ENCODE measurements at regions not wholly inside any gene's neighbourhood (a gene's known extent, or its start where the extent isn't known, plus 50 kb on each side); places are given as distances from the start of the nearest gene placed in this dataset.

DNA sequence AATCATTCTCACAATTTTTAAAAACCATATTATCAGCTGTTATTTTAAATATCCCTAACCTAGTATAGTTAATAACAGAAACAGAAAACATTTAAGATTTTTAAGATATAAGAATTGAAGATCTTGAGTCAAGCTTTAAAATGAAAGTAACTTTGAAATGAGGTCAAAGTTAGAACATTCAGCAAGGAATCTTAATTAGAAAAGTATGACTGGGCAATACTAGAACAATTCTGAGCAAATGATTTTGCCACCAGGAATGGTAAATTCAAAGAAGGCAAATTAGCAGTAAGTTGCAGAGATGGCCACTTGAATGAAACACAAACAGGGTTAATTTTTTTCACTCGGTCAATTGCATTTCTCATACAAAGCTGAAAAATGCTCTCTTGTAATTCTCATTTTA lies 117.9 kb downstream of the NXNL2 start:
- H4K20me1 ChIP-seq (ENCODE audit: low read depth, low read length) = no peaks in the 10 kb centered on the region
- H3K27ac ChIP-seq (ENCODE audit: low read depth, low read length) = no peak overlapping the region
- H3K27me3 ChIP-seq (ENCODE audit: low read length) = no peaks in the 10 kb centered on the region
- TF ChIP-seq, protein P1, sequence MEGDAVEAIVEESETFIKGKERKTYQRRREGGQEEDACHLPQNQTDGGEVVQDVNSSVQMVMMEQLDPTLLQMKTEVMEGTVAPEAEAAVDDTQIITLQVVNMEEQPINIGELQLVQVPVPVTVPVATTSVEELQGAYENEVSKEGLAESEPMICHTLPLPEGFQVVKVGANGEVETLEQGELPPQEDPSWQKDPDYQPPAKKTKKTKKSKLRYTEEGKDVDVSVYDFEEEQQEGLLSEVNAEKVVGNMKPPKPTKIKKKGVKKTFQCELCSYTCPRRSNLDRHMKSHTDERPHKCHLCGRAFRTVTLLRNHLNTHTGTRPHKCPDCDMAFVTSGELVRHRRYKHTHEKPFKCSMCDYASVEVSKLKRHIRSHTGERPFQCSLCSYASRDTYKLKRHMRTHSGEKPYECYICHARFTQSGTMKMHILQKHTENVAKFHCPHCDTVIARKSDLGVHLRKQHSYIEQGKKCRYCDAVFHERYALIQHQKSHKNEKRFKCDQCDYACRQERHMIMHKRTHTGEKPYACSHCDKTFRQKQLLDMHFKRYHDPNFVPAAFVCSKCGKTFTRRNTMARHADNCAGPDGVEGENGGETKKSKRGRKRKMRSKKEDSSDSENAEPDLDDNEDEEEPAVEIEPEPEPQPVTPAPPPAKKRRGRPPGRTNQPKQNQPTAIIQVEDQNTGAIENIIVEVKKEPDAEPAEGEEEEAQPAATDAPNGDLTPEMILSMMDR (IDR thresholded peaks at IDR 0.05; ENCODE audit: insufficient read depth, low read length, poor library complexity, severe bottlenecking) = no peak
- no peak for TF ChIP-seq EZH2phosphoT487 (conservative IDR thresholded peaks at IDR 0.05; ENCODE audit: low read length)
- H3K4me2 ChIP-seq (ENCODE audit: low read depth, low read length, poor library complexity, severe bottlenecking) = no peak overlapping the region
- no peaks in the 10 kb centered on the region for H3K79me2 ChIP-seq (ENCODE audit: insufficient read depth, low read length)
- no peak overlapping the region for H2AFZ ChIP-seq (ENCODE audit: low read depth, low read length, severe bottlenecking)
- H3K9me2 ChIP-seq (replicated peaks; ENCODE audit: insufficient read depth, low read length) = no peaks in the 10 kb centered on the region
- no peak overlapping the region for H3K9ac ChIP-seq (ENCODE audit: low read length)
- H3F3A ChIP-seq (ENCODE audit: insufficient read depth) = no peaks in the 10 kb centered on the region
- no peak overlapping the region for H3K4me3 ChIP-seq (ENCODE audit: insufficient read depth, low read length, poor library complexity, severe bottlenecking)
- H3K9me3 ChIP-seq (ENCODE audit: insufficient read depth, low read length) = no peaks in the 10 kb centered on the region
- no peaks in the 10 kb centered on the region for H3K36me3 ChIP-seq (ENCODE audit: low read length)

DNA sequence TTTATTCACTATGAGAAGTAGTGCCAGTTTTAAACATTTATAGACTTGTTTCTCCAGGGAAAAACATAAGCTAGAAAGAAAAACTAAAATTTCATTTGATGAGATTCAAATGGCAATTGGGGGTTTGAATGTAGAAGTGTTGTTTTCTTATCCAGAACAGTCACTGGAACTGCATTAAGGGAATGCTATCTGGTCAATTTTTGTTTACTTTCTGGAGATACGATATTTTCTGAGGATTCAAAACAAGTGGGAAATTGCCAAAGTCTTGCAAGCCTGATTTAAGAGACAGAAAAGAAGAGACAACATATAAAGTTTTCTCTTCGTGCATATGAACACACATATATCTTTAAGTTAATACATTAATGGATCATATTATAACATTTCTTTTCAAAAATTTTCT lies 118.4 kb downstream of the NXNL2 start:
- Histone ChIP-seq H3K9ac (ENCODE audit: low read length) (no peak overlapping the region), H3K9me3 (ENCODE audit: insufficient read depth, low read length) (no peaks in the 10 kb centered on the region), H3K27me3 (ENCODE audit: low read length) (no peaks in the 10 kb centered on the region), H3F3A (ENCODE audit: insufficient read depth) (no peaks in the 10 kb centered on the region), H2AFZ (ENCODE audit: low read depth, low read length, severe bottlenecking) (no peak overlapping the region), H3K36me3 (ENCODE audit: low read length) (no peaks in the 10 kb centered on the region), H4K20me1 (ENCODE audit: low read depth, low read length) (no peaks in the 10 kb centered on the region), H3K79me2 (ENCODE audit: insufficient read depth, low read length) (no peaks in the 10 kb centered on the region), H3K27ac (ENCODE audit: low read depth, low read length) (no peak overlapping the region), H3K4me3 (ENCODE audit: insufficient read depth, low read length, poor library complexity, severe bottlenecking) (no peak overlapping the region), H3K9me2 (replicated peaks; ENCODE audit: insufficient read depth, low read length) (no peaks in the 10 kb centered on the region), H3K4me2 (ENCODE audit: low read depth, low read length, poor library complexity, severe bottlenecking) (no peak overlapping the region)
- TF ChIP-seq, protein P1 (IDR thresholded peaks at IDR 0.05; ENCODE audit: insufficient read depth, low read length, poor library complexity, severe bottlenecking) = no peak
- no peak for TF ChIP-seq EZH2phosphoT487 (conservative IDR thresholded peaks at IDR 0.05; ENCODE audit: low read length)

DNA sequence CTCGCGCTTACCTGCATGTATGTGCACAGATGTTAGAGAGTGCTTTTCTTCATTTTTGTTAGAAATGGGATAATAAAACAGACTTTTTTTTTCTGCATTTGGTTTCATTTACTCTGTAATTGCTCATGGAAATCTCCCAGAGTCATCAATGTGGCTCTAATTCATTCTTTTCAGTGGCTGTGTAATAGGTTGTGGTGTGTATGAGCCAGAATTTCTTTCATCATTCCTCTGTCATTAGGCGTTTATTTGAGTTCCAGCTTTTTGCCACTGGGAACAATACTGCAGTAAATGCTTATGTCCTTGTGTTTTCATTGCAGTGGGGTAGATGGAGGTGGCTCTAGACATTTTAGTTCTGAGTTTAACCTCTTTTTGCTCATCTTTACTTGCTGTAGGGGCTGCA lies 118.9 kb downstream of the NXNL2 start:
- TF ChIP-seq EZH2phosphoT487 (conservative IDR thresholded peaks at IDR 0.05; ENCODE audit: low read length) = no peak
- TF ChIP-seq, protein P1 (IDR thresholded peaks at IDR 0.05; ENCODE audit: insufficient read depth, low read length, poor library complexity, severe bottlenecking) = no peak
- no peaks in the 10 kb centered on the region for H3F3A ChIP-seq (ENCODE audit: insufficient read depth)
- no peak overlapping the region for H3K4me3 ChIP-seq (ENCODE audit: insufficient read depth, low read length, poor library complexity, severe bottlenecking)
- H3K4me2 ChIP-seq (ENCODE audit: low read depth, low read length, poor library complexity, severe bottlenecking) = no peak overlapping the region
- H3K9me3 ChIP-seq (ENCODE audit: insufficient read depth, low read length) = no peaks in the 10 kb centered on the region
- no peak overlapping the region for H3K27ac ChIP-seq (ENCODE audit: low read depth, low read length)
- no peaks in the 10 kb centered on the region for H3K27me3 ChIP-seq (ENCODE audit: low read length)
- no peak overlapping the region for H3K9ac ChIP-seq (ENCODE audit: low read length)
- no peaks in the 10 kb centered on the region for H3K79me2 ChIP-seq (ENCODE audit: insufficient read depth, low read length)
- no peaks in the 10 kb centered on the region for H4K20me1 ChIP-seq (ENCODE audit: low read depth, low read length)
- no peaks in the 10 kb centered on the region for H3K9me2 ChIP-seq (replicated peaks; ENCODE audit: insufficient read depth, low read length)
- H3K36me3 ChIP-seq (ENCODE audit: low read length) = no peaks in the 10 kb centered on the region
- H2AFZ ChIP-seq (ENCODE audit: low read depth, low read length, severe bottlenecking) = no peak overlapping the region

Data from SU-DHL-6 (cell line).